Sigmoid colon (tissue), 6 donors: ENCODE measurements at regions not wholly inside any gene's neighbourhood (a gene's known extent, or its start where the extent isn't known, plus 50 kb on each side); places are given as distances from the start of the nearest gene placed in this dataset.

Source experiments
- DNase-seq: peaks from one replicate; pipeline ENCODE4 v3.0.0-alpha.2; 2019
- H3K27ac ChIP-seq, 4 donors: fragments of 200-600 bp; sonication (generic); one replicate each; pipeline ENCODE4 v1.5.1; 2016 to 2019; ENCODE audit warnings: mild to moderate bottlenecking in 1 of 4
- H3K27me3 ChIP-seq, 3 donors: fragments of 200-600 bp; sonication (generic); one replicate each; pipeline ENCODE4 v1.5.1; 2019; ENCODE audit warnings: mild to moderate bottlenecking in 1 of 3
- H3K36me3 ChIP-seq, 4 donors: fragments of 200-600 bp; sonication (generic); one replicate each; pipeline ENCODE4 v1.5.1; 2016 to 2019
- H3K4me1 ChIP-seq, 4 donors: fragments of 200-600 bp; sonication (generic); one replicate each; pipeline ENCODE4 v1.5.1; 2017 to 2019
- H3K4me3 ChIP-seq, 4 donors: fragments of 200-600 bp; sonication (generic); one replicate each; pipeline ENCODE4 v1.5.1; 2017 to 2019; ENCODE audit warnings: mild to moderate bottlenecking in 2 of 4, moderate library complexity in 1 of 4
- H3K9me3 ChIP-seq, 4 donors: fragments of 200-600 bp in 3 of 4; sonication (generic) in 3 of 4; one replicate each; pipeline versions ENCODE4 v1.5.1 to v1.6.1; 2013 to 2019
- CTCF ChIP-seq, 4 experiments: fragments of 450-650 bp in 3 of 4; fragments of 200-600 bp in 1 of 4; IDR thresholded peaks; one replicate each; pipeline ENCODE4 v1.5.1; 2016 to 2019; ENCODE audit warnings: antibody characterized with exemption in 4 of 4, mild to moderate bottlenecking in 3 of 4, moderate library complexity in 2 of 4
- EP300 ChIP-seq, 4 donors: sonication (generic); formaldehyde crosslinking; IDR thresholded peaks; one replicate each; pipeline ENCODE4 v1.6.1; 2017; ENCODE audit warnings: antibody characterized with exemption in 4 of 4
- POLR2A ChIP-seq, 2 donors: fragments of 450-650 bp; IDR thresholded peaks; one replicate each; pipeline ENCODE4 v1.6.1; 2016; ENCODE audit warnings: antibody characterized with exemption in 2 of 2, mild to moderate bottlenecking in 2 of 2, moderate library complexity in 2 of 2
- POLR2AphosphoS5 ChIP-seq, 4 donors: sonication (generic); formaldehyde crosslinking; IDR thresholded peaks; one replicate each; pipeline ENCODE4 v1.6.1; 2017; ENCODE audit warnings: antibody characterized with exemption in 4 of 4
- whole genome bisulfite sequencing, 2 donors: extraction: QIAGEN DNeasy Blood & Tissue Kit; methylation state at CpG; one replicate each; pipeline ENCODE4 v1.1.7; 2013; 5-methylcytosine and 5-hydroxymethylcytosine counted together
- intact Hi-C: fragments of 100-400 bp; cut with DNase I; formaldehyde crosslinking; loops from one replicate; pipeline ENCODE4 v1.15.1; 2023
- donor health status: healthy with polysubstance abuse.
- donor health status: healthy.

GRCh38 chr6:84447651-84448050 is 220.2 kb upstream of the CEP162 start:
- no peak overlapping the region for H3K4me3 ChIP-seq
- intact Hi-C loops = no loop called here
- H3K36me3 ChIP-seq = no peaks in the 10 kb centered on the region
- no peaks in the 10 kb centered on the region for H3K27me3 ChIP-seq
- WGBS, 2 donors = 83 to 88% methylated on average over 3 of the region's 3 CpGs
- no peak for TF ChIP-seq POLR2AphosphoS5 (IDR thresholded peaks at IDR 0.05)
- TF ChIP-seq CTCF (IDR thresholded peaks at IDR 0.05) = no peak
- no peak for TF ChIP-seq POLR2A (IDR thresholded peaks at IDR 0.05)
- TF ChIP-seq EP300 (IDR thresholded peaks at IDR 0.05) = no peak
- no peaks in the 10 kb centered on the region for H3K4me1 ChIP-seq
- no peaks in the 10 kb centered on the region for H3K9me3 ChIP-seq
- no peak for DNase-seq
- no peak overlapping the region for H3K27ac ChIP-seq

GRCh38 chr6:84445068-84445467 is 217.6 kb upstream of the CEP162 start:
- intact Hi-C loops = no loop called here
- Histone ChIP-seq H3K27ac (no peak overlapping the region), H3K36me3 (no peaks in the 10 kb centered on the region), H3K27me3 (no peaks in the 10 kb centered on the region), H3K9me3 (no peaks in the 10 kb centered on the region), H3K4me1 (no peaks in the 10 kb centered on the region), H3K4me3 (no peak overlapping the region)
- DNase-seq = no peak
- no peak for TF ChIP-seq POLR2AphosphoS5 (IDR thresholded peaks at IDR 0.05)
- TF ChIP-seq POLR2A (IDR thresholded peaks at IDR 0.05) = no peak
- no peak for TF ChIP-seq EP300 (IDR thresholded peaks at IDR 0.05)
- TF ChIP-seq CTCF (IDR thresholded peaks at IDR 0.05) = no peak

GRCh38 chr6:84442208-84442607 is 214.8 kb upstream of the CEP162 start:
- Histone ChIP-seq H3K27me3 (no peaks in the 10 kb centered on the region), H3K36me3 (no peaks in the 10 kb centered on the region), H3K4me1 (no peaks in the 10 kb centered on the region), H3K4me3 (no peak overlapping the region), H3K27ac (no peak overlapping the region), H3K9me3 (no peaks in the 10 kb centered on the region)
- intact Hi-C loops = no loop called here
- TF ChIP-seq CTCF (IDR thresholded peaks at IDR 0.05) (no peak), EP300 (IDR thresholded peaks at IDR 0.05) (no peak), POLR2AphosphoS5 (IDR thresholded peaks at IDR 0.05) (no peak), POLR2A (IDR thresholded peaks at IDR 0.05) (no peak)
- 91% methylated on average over 3 of the region's 3 CpGs for WGBS, 2 donors
- no peak for DNase-seq

- intact Hi-C loops = no loop called here
- Histone ChIP-seq H3K4me1 (no peaks in the 10 kb centered on the region), H3K27ac (no peak overlapping the region), H3K9me3 (no peaks in the 10 kb centered on the region), H3K36me3 (no peaks in the 10 kb centered on the region), H3K4me3 (no peak overlapping the region), H3K27me3 (no peaks in the 10 kb centered on the region)
- TF ChIP-seq POLR2AphosphoS5 (IDR thresholded peaks at IDR 0.05) = no peak
- no peak for TF ChIP-seq EP300 (IDR thresholded peaks at IDR 0.05)
- TF ChIP-seq POLR2A (IDR thresholded peaks at IDR 0.05) = no peak
- no peak for TF ChIP-seq CTCF (IDR thresholded peaks at IDR 0.05)
- DNase-seq = no peak
- 78 to 81% methylated on average over 3 of the region's 3 CpGs for WGBS, 2 donors
These were observed 214.0 kb upstream of the CEP162 start for GRCh38 chr6:84441456-84441855.

- H3K4me3 ChIP-seq = no peak overlapping the region
- H3K9me3 ChIP-seq = no peaks in the 10 kb centered on the region
- WGBS, 2 donors = 74% methylated on average over 4 of the region's 4 CpGs
- DNase-seq = no peak
- H3K27ac ChIP-seq = no peak overlapping the region
- TF ChIP-seq EP300 (IDR thresholded peaks at IDR 0.05) (no peak), POLR2AphosphoS5 (IDR thresholded peaks at IDR 0.05) (no peak), POLR2A (IDR thresholded peaks at IDR 0.05) (no peak), CTCF (IDR thresholded peaks at IDR 0.05) (no peak)
- intact Hi-C loops = no loop called here
- H3K27me3 ChIP-seq = peaks cover 0 to 5% (median 0%) of the 10 kb centered on the region in 3 donors
- H3K4me1 ChIP-seq = no peaks in the 10 kb centered on the region
- no peaks in the 10 kb centered on the region for H3K36me3 ChIP-seq
These were observed 207.1 kb upstream of the CEP162 start for GRCh38 chr6:84434550-84434949.
